ENCODE measurements at regions not wholly inside any gene's neighbourhood (a gene's known extent, or its start where the extent isn't known, plus 50 kb on each side); places are given as distances from the start of the nearest gene placed in this dataset.

DNA sequence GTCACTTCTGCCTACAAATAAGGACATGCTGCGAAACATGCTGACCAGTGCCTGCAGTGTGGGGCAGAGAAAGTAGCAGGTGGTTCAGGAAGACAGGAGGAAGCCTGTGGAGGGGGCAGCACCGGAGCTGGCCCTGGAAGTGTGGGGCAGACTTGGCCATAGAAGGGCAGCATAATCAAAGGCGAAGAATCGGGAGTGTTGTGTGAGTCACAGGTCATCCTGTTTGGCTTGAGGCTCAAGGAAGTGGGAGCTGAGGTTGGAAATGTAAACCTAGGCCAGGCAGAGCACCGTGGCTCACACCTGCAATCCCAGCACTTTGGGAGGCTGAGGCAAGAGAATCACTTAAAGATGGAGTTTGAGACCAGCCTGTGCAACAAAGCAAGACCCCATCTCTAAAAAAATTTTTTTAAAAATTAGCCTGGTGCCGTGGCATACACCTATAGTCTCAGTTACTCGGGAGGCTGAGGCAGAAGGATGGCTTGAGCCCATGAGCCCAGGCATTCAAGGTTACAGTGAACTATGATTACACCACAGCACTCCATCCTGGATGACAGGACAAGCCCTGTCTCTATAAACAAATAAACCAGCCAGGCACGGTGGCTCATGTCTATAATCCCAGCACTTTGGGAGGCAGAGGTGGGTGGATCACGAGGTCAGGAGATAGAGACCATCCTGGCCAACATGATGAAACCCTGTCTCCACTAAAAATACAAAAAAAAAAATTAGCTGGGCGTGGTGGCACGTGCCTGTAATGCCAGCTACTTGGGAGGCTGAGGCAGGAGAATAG is 54.0 kb downstream of the FAM43A start (continued):
- TF ChIP-seq PLSCR1 (CRISPR knock-in tag; IDR thresholded peaks at IDR 0.05; ENCODE audit: borderline replicate concordance), result no peak
- TF ChIP-seq RFXANK (CRISPR knock-in tag; IDR thresholded peaks at IDR 0.05), result no peak
- TF ChIP-seq, protein P1, sequence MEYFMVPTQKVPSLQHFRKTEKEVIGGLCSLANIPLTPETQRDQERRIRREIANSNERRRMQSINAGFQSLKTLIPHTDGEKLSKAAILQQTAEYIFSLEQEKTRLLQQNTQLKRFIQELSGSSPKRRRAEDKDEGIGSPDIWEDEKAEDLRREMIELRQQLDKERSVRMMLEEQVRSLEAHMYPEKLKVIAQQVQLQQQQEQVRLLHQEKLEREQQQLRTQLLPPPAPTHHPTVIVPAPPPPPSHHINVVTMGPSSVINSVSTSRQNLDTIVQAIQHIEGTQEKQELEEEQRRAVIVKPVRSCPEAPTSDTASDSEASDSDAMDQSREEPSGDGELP (IDR thresholded peaks at IDR 0.05; ENCODE audit: borderline replicate concordance, low read depth), result no peak
- TF ChIP-seq, protein P2, sequence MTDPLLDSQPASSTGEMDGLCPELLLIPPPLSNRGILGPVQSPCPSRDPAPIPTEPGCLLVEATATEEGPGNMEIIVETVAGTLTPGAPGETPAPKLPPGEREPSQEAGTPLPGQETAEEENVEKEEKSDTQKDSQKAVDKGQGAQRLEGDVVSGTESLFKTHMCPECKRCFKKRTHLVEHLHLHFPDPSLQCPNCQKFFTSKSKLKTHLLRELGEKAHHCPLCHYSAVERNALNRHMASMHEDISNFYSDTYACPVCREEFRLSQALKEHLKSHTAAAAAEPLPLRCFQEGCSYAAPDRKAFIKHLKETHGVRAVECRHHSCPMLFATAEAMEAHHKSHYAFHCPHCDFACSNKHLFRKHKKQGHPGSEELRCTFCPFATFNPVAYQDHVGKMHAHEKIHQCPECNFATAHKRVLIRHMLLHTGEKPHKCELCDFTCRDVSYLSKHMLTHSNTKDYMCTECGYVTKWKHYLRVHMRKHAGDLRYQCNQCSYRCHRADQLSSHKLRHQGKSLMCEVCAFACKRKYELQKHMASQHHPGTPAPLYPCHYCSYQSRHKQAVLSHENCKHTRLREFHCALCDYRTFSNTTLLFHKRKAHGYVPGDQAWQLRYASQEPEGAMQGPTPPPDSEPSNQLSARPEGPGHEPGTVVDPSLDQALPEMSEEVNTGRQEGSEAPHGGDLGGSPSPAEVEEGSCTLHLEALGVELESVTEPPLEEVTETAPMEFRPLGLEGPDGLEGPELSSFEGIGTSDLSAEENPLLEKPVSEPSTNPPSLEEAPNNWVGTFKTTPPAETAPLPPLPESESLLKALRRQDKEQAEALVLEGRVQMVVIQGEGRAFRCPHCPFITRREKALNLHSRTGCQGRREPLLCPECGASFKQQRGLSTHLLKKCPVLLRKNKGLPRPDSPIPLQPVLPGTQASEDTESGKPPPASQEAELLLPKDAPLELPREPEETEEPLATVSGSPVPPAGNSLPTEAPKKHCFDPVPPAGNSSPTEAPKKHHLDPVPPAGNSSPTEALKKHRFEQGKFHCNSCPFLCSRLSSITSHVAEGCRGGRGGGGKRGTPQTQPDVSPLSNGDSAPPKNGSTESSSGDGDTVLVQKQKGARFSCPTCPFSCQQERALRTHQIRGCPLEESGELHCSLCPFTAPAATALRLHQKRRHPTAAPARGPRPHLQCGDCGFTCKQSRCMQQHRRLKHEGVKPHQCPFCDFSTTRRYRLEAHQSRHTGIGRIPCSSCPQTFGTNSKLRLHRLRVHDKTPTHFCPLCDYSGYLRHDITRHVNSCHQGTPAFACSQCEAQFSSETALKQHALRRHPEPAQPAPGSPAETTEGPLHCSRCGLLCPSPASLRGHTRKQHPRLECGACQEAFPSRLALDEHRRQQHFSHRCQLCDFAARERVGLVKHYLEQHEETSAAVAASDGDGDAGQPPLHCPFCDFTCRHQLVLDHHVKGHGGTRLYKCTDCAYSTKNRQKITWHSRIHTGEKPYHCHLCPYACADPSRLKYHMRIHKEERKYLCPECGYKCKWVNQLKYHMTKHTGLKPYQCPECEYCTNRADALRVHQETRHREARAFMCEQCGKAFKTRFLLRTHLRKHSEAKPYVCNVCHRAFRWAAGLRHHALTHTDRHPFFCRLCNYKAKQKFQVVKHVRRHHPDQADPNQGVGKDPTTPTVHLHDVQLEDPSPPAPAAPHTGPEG (CRISPR knock-in tag; IDR thresholded peaks at IDR 0.05), result no peak
- TF ChIP-seq ZNF446 (CRISPR knock-in tag; IDR thresholded peaks at IDR 0.05), result no peak
- TF ChIP-seq ZBTB38 (CRISPR knock-in tag; IDR thresholded peaks at IDR 0.05), result no peak
- peak; percentile 55; the same call in 1 of the 2 replicates for TF ChIP-seq SOX5 (CRISPR knock-in tag; IDR thresholded peaks at IDR 0.05; ENCODE audit: borderline replicate concordance)
- no peak for TF ChIP-seq THAP7 (CRISPR knock-in tag; IDR thresholded peaks at IDR 0.05)
- TF ChIP-seq CEBPB (IDR thresholded peaks at IDR 0.05; ENCODE audit: borderline replicate concordance, low read depth, low read length), result no peak
- 0 out of 2 replicates have a peak, but pooled peaks have one; percentile 46 for TF ChIP-seq ZNF770 (CRISPR knock-in tag; IDR thresholded peaks at IDR 0.05)
- TF ChIP-seq HDAC1 (CRISPR knock-in tag; IDR thresholded peaks at IDR 0.05), result no peak
- no peak for TF ChIP-seq CENPX (CRISPR knock-in tag; IDR thresholded peaks at IDR 0.05)
- no peak for TF ChIP-seq SATB2 (CRISPR knock-in tag; IDR thresholded peaks at IDR 0.05)
- TF ChIP-seq ZNF577 (CRISPR knock-in tag; IDR thresholded peaks at IDR 0.05; ENCODE audit: borderline replicate concordance, low read depth), result no peak
- no peak for TF ChIP-seq ZXDC (CRISPR knock-in tag; IDR thresholded peaks at IDR 0.05)
